HepG2 (cell line): ENCODE measurements at regions not wholly inside any gene's neighbourhood (a gene's known extent, or its start where the extent isn't known, plus 50 kb on each side); places are given as distances from the start of the nearest gene placed in this dataset.

ENCODE experiments used
- NAIF1 ChIP-seq: sonication (generic); formaldehyde crosslinking; IDR thresholded peaks from 2 replicates; pipeline ENCODE4 v1.5.0; 2020; ENCODE audit warnings: mild to moderate bottlenecking, missing genetic modification reagents, borderline replicate concordance
- RBM39 ChIP-seq: fragments of 200-400 bp; formaldehyde crosslinking; IDR thresholded peaks from one replicate; pipeline ENCODE4 v1.6.1; 2018; ENCODE audit warnings: antibody characterized with exemption, mild to moderate bottlenecking, low read depth, low read length; ENCODE audit not compliant: poor library complexity, severe bottlenecking
- REL ChIP-seq: sonication (generic); formaldehyde crosslinking; conservative IDR thresholded peaks from 2 replicates; pipeline ENCODE4 v1.8.0; 2022; ENCODE audit warnings: mild to moderate bottlenecking, missing genetic modification reagents, moderate library complexity
- TBX3 ChIP-seq: fragments of 450-650 bp; IDR thresholded peaks from 2 replicates; pipeline ENCODE4 v1.6.1; 2017; ENCODE audit warnings: antibody characterized with exemption, mild to moderate bottlenecking, inconsistent platforms, borderline replicate concordance
- ZNF703 ChIP-seq: sonication (generic); formaldehyde crosslinking; IDR thresholded peaks from 2 replicates; pipeline ENCODE4 v1.5.1; 2020; ENCODE audit warnings: missing genetic modification reagents, mild to moderate bottlenecking, moderate library complexity, borderline replicate concordance
- ZNF780A ChIP-seq: sonication (generic); formaldehyde crosslinking; IDR thresholded peaks from 2 replicates; pipeline ENCODE4 v1.8.0; 2022; ENCODE audit warnings: mild to moderate bottlenecking, missing genetic modification reagents, moderate library complexity
- TF ChIP-seq, protein P1 (sequence below), 2 experiments: sonication (generic) in 1 of 2; formaldehyde crosslinking in 1 of 2; IDR thresholded peaks; 2 replicates each; pipeline versions ENCODE4 v1.6.1 to v1.9.0; 2014 to 2022; ENCODE audit warnings: antibody characterized with exemption in 1 of 2, borderline replicate concordance in 1 of 2, inconsistent platforms in 1 of 2, low read depth in 1 of 2, missing genetic modification reagents in 1 of 2
- TF ChIP-seq, protein P2 (sequence below): sonication (generic); formaldehyde crosslinking; IDR thresholded peaks from 2 replicates; pipeline ENCODE4 v1.9.0; 2021; ENCODE audit warnings: missing genetic modification reagents, borderline replicate concordance
- TF ChIP-seq, protein P3 (sequence below): sonication (generic); formaldehyde crosslinking; IDR thresholded peaks from 2 replicates; pipeline ENCODE4 v1.8.0; 2022; ENCODE audit warnings: missing genetic modification reagents, low read depth, mild to moderate bottlenecking, borderline replicate concordance
- TF ChIP-seq, protein P4 (sequence below): sonication (generic); formaldehyde crosslinking; IDR thresholded peaks from 2 replicates; pipeline ENCODE4 v1.4.0; 2020; ENCODE audit warnings: missing genetic modification reagents, borderline replicate concordance
- TF ChIP-seq, protein P5 (sequence below): sonication (generic); formaldehyde crosslinking; IDR thresholded peaks from 2 replicates; pipeline ENCODE4 v1.4.0; 2020; ENCODE audit warnings: mild to moderate bottlenecking, low read depth, missing genetic modification reagents
- TF ChIP-seq, protein P6 (sequence below): sonication (generic); formaldehyde crosslinking; IDR thresholded peaks from 2 replicates; pipeline ENCODE4 v1.4.0; 2020; ENCODE audit warnings: missing genetic modification reagents

DNA sequence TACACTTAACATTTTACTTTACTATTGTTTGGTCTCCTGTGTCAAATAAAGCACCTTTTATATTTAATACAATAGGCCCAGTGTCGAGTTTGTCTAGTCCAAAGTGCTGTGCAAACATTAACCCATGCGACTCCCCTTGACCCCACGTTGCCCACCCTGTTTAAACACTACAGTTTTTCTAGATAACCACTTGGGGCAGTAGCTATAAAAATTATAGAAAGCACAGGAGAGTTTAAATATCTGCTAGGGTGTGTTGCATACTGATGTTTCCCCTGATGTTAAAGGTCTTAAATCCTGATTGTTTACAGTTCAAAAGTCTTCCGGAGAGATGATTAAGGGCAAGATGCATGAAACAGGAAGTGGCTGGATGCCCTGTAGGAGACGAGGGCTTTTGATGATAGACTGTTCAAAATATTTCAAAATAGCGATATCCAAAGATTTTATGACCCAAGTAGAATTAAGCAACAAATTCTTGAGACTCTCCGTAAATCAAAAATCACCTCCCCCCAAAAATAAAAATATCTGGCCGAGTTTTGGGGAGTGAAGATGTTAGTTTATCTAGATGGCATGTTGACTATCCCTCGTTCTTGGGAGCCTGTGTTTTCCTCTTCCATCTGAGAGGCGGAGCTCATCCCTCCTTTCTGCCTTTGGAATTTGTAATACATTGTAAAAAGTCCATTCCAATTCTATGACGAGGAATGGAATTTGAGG lies 167.1 kb downstream of the FGF9 start (continued):
- TF ChIP-seq, protein P1, sequence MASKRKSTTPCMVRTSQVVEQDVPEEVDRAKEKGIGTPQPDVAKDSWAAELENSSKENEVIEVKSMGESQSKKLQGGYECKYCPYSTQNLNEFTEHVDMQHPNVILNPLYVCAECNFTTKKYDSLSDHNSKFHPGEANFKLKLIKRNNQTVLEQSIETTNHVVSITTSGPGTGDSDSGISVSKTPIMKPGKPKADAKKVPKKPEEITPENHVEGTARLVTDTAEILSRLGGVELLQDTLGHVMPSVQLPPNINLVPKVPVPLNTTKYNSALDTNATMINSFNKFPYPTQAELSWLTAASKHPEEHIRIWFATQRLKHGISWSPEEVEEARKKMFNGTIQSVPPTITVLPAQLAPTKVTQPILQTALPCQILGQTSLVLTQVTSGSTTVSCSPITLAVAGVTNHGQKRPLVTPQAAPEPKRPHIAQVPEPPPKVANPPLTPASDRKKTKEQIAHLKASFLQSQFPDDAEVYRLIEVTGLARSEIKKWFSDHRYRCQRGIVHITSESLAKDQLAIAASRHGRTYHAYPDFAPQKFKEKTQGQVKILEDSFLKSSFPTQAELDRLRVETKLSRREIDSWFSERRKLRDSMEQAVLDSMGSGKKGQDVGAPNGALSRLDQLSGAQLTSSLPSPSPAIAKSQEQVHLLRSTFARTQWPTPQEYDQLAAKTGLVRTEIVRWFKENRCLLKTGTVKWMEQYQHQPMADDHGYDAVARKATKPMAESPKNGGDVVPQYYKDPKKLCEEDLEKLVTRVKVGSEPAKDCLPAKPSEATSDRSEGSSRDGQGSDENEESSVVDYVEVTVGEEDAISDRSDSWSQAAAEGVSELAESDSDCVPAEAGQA (IDR thresholded peaks at IDR 0.05; ENCODE audit: low read depth) = no peak
- TF ChIP-seq, protein P1 (CRISPR knock-in tag; IDR thresholded peaks at IDR 0.05; ENCODE audit: borderline replicate concordance) = no peak
- TF ChIP-seq, protein P2, sequence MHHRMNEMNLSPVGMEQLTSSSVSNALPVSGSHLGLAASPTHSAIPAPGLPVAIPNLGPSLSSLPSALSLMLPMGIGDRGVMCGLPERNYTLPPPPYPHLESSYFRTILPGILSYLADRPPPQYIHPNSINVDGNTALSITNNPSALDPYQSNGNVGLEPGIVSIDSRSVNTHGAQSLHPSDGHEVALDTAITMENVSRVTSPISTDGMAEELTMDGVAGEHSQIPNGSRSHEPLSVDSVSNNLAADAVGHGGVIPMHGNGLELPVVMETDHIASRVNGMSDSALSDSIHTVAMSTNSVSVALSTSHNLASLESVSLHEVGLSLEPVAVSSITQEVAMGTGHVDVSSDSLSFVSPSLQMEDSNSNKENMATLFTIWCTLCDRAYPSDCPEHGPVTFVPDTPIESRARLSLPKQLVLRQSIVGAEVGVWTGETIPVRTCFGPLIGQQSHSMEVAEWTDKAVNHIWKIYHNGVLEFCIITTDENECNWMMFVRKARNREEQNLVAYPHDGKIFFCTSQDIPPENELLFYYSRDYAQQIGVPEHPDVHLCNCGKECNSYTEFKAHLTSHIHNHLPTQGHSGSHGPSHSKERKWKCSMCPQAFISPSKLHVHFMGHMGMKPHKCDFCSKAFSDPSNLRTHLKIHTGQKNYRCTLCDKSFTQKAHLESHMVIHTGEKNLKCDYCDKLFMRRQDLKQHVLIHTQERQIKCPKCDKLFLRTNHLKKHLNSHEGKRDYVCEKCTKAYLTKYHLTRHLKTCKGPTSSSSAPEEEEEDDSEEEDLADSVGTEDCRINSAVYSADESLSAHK = no peak
- TF ChIP-seq ZNF703 (CRISPR knock-in tag) (no peak), NAIF1 (CRISPR knock-in tag) (no peak), REL (CRISPR knock-in tag) (no peak), RBM39 (no peak), ZNF780A (no peak), TBX3 (no peak)
- TF ChIP-seq, protein P3, sequence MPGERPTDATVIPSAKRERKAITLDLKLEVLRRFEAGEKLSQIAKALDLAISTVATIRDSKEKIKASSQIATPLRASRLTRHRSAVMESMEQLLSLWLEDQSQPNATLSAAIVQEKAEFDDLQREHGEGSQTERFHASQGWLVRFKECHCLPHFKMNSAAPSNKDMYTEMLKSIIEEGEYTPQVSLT (CRISPR knock-in tag) = no peak
- TF ChIP-seq, protein P4, sequence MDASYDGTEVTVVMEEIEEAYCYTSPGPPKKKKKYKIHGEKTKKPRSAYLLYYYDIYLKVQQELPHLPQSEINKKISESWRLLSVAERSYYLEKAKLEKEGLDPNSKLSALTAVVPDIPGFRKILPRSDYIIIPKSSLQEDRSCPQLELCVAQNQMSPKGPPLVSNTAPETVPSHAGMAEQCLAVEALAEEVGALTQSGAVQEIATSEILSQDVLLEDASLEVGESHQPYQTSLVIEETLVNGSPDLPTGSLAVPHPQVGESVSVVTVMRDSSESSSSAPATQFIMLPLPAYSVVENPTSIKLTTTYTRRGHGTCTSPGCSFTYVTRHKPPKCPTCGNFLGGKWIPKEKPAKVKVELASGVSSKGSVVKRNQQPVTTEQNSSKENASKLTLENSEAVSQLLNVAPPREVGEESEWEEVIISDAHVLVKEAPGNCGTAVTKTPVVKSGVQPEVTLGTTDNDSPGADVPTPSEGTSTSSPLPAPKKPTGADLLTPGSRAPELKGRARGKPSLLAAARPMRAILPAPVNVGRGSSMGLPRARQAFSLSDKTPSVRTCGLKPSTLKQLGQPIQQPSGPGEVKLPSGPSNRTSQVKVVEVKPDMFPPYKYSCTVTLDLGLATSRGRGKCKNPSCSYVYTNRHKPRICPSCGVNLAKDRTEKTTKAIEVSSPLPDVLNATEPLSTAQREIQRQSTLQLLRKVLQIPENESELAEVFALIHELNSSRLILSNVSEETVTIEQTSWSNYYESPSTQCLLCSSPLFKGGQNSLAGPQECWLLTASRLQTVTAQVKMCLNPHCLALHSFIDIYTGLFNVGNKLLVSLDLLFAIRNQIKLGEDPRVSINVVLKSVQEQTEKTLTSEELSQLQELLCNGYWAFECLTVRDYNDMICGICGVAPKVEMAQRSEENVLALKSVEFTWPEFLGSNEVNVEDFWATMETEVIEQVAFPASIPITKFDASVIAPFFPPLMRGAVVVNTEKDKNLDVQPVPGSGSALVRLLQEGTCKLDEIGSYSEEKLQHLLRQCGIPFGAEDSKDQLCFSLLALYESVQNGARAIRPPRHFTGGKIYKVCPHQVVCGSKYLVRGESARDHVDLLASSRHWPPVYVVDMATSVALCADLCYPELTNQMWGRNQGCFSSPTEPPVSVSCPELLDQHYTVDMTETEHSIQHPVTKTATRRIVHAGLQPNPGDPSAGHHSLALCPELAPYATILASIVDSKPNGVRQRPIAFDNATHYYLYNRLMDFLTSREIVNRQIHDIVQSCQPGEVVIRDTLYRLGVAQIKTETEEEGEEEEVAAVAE (CRISPR knock-in tag) = no peak
- TF ChIP-seq, protein P5, sequence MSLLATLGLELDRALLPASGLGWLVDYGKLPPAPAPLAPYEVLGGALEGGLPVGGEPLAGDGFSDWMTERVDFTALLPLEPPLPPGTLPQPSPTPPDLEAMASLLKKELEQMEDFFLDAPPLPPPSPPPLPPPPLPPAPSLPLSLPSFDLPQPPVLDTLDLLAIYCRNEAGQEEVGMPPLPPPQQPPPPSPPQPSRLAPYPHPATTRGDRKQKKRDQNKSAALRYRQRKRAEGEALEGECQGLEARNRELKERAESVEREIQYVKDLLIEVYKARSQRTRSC (CRISPR knock-in tag) = no peak
- TF ChIP-seq, protein P6, sequence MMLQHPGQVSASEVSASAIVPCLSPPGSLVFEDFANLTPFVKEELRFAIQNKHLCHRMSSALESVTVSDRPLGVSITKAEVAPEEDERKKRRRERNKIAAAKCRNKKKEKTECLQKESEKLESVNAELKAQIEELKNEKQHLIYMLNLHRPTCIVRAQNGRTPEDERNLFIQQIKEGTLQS (CRISPR knock-in tag) = no peak
